SK-MEL-5 (cell line): ENCODE measurements at regions not wholly inside any gene's neighbourhood (a gene's known extent, or its start where the extent isn't known, plus 50 kb on each side); places are given as distances from the start of the nearest gene placed in this dataset.

Experiments used
- DNase-seq: peaks from one replicate; pipeline ENCODE4 v3.0.0-alpha.2; 2016; ENCODE audit warnings: low read depth, low spot score
- in situ Hi-C: cut with HindIII; loops from 2 replicates; pipeline ENCODE4 v1.10.0; 2016; ENCODE audit warnings: low sequenced_read_pairs, high pct_unique_total_duplicates, low pct_unique_long_range_greater_than_20kb

GRCh38 chr18:39399662-39400061, 1834.1 kb upstream of the CELF4 start:
- in situ Hi-C loops, result no loop called here
- DNase-seq, result no peak

GRCh38 chr18:39396168-39396567, 1830.6 kb upstream of the CELF4 start:
- in situ Hi-C loops, result no loop called here
- no peak for DNase-seq

GRCh38 chr18:39389800-39390379, 1824.3 kb upstream of the CELF4 start:
- no peak for DNase-seq
- in situ Hi-C loops, result no loop called here

- DNase-seq, result no peak
- in situ Hi-C loops, result no loop called here
Observed at GRCh38 chr18:39380866-39381265, 1815.3 kb upstream of the CELF4 start.

- in situ Hi-C loops, result no loop called here
- DNase-seq, result no peak
Observed at GRCh38 chr18:39380186-39380725, 1814.7 kb upstream of the CELF4 start.

GRCh38 chr18:39375066-39375465, 1809.5 kb upstream of the CELF4 start:
- DNase-seq, result no peak
- in situ Hi-C loops, result no loop called here

GRCh38 chr18:39371996-39372395, 1806.4 kb upstream of the CELF4 start:
- in situ Hi-C loops, result no loop called here
- DNase-seq, result no peak

GRCh38 chr18:39366656-39367055, 1801.1 kb upstream of the CELF4 start:
- in situ Hi-C loops, result no loop called here
- no peak for DNase-seq

GRCh38 chr18:39365836-39366485, 1800.4 kb upstream of the CELF4 start:
- in situ Hi-C loops, result no loop called here
- DNase-seq, result no peak

- in situ Hi-C loops, result no loop called here
- no peak for DNase-seq
Observed at GRCh38 chr18:39360072-39360471, 1794.5 kb upstream of the CELF4 start.

- DNase-seq, result no peak
- in situ Hi-C loops, result no loop called here
Observed at GRCh38 chr18:39359636-39360035, 1794.0 kb upstream of the CELF4 start.

- no peak for DNase-seq
- in situ Hi-C loops, result no loop called here
Observed at GRCh38 chr18:39350945-39351344, 1785.3 kb upstream of the CELF4 start.

GRCh38 chr18:39349801-39350200, 1784.2 kb upstream of the CELF4 start:
- in situ Hi-C loops, result no loop called here
- DNase-seq, result no peak

GRCh38 chr18:39348757-39349156, 1783.2 kb upstream of the CELF4 start:
- in situ Hi-C loops, result no loop called here
- DNase-seq, result no peak

GRCh38 chr18:39347701-39348100, 1782.1 kb upstream of the CELF4 start:
- DNase-seq, result no peak
- in situ Hi-C loops, result no loop called here

GRCh38 chr18:39346916-39347315, 1781.3 kb upstream of the CELF4 start:
- DNase-seq, result no peak
- in situ Hi-C loops, result no loop called here

- no peak for DNase-seq
- in situ Hi-C loops, result no loop called here
Observed at GRCh38 chr18:39345321-39345720, 1779.7 kb upstream of the CELF4 start.

GRCh38 chr18:39344487-39344886, 1778.9 kb upstream of the CELF4 start:
- no peak for DNase-seq
- in situ Hi-C loops, result no loop called here

GRCh38 chr18:39341129-39341528, 1775.5 kb upstream of the CELF4 start:
- DNase-seq, result no peak
- in situ Hi-C loops, result no loop called here
